HG02571 (cell line): ENCODE measurements at regions not wholly inside any gene's neighbourhood (a gene's known extent, or its start where the extent isn't known, plus 50 kb on each side); places are given as distances from the start of the nearest gene placed in this dataset.
"Not testable (repeated sequence)": the region's sequence is repeated elsewhere in the genome, so short reads cannot be mapped to it uniquely, and the experiment has no call there.

Experiments used
- ATAC-seq: cut with Tn5 transposase; IDR thresholded peaks from one replicate; pipeline ENCODE4 v1.9.1; 2021; ENCODE audit warnings: mild to moderate bottlenecking, moderate library complexity; ENCODE audit not compliant: unreplicated experiment

- ATAC-seq: no peak
Measured at GRCh38 chr10:30199376-30200016, 140.1 kb upstream of the JCAD start.

- ATAC-seq: no peak
Measured at GRCh38 chr10:30197186-30197585, 137.8 kb upstream of the JCAD start.

DNA sequence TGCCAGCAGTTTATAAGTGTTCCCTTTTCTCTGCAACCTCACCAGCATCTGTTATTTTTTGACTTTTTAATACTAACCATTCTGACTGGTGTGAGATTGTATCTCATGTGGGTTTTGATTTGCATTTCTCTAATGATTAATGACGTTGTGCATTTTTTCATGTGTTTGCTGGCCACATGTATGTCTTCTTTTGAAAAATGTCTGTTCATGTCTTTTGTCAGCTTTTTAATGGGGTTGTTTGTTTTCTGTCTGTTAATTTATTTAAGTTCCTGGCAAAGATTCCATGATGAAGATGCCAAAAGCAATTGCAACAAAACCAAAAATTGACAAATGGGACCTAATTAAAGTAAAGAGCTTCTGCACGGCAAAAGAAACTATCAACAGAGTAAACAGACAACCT lies 137.2 kb upstream of the JCAD start:
- ATAC-seq: not testable (repeated sequence)

DNA sequence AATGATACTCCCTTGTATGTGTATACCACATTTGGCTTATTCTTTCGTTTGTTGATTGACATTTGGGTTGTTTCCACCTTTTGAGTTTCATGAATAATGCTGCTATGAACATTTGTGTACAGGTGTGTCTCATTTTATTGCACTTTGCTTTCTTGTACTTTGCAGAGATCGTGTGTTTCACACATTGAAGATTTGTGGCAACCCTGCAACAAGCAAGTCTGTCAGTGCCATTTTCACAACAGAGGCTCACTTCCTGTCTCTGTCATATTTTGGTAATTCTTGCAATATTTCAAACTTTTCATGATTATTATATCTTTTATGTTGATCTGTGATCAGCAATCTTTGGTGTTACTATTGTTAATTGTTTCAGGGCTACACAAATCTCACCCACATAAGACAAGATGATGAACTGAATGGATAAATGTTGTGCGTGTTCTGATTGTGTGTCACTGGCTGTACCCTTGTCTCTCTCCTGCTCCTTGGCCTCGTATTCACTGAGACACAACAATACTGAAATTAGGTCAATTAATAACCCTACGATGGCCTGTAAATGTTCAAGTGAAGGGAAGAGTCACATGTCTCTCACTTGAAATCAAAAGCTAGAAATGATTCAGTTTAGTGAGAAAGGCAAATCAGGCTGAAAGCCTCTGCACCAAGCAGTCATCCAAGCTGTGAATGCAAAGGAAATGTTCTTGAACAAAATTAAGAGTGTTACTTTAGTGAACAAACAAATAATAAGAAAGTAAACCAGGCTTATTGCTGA lies 133.6 kb upstream of the JCAD start:
- ATAC-seq: no peak

GRCh38 chr10:30190577-30191552 lies 131.5 kb upstream of the JCAD start:
- ATAC-seq: no peak

DNA sequence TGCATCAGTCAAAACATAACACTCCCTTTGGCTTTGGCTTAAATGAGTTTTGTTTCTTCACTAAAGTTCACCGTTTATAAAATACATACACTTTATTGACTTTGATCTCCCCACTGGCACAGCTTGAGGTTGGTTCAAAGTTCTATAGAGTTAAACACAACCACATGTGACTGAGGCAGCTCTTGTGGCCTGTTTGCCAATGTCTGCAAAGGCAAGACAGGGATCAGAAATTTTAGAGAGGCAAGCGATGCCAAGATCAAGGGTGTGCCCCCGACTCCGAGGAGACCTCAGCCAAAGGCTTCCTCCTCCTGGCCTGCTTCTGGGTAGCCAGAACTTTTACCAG lies 129.8 kb upstream of the JCAD start:
- no peak for ATAC-seq

GRCh38 chr10:30188556-30189237 lies 129.3 kb upstream of the JCAD start:
- no peak for ATAC-seq

DNA sequence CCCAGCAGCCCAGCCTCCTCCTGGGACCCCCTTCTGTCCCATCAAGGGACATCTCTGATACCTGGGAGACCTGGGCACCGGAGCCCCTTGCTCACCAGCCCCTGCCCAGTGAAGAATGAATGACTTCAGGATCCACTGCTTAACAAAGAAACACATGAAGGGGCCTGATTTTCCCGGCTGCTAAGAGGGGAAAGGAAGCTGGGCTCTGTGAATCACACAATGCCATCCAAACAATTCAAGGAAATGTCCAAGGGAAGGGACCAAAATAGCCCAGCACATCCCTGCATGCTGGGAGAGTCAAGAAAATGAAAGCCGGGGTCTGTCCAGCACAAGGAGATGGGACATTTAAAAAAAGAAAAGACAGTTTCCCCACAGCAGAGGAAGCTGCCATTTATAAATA lies 128.7 kb upstream of the JCAD start:
- ATAC-seq: no peak

GRCh38 chr10:30187010-30187409 lies 127.6 kb upstream of the JCAD start:
- no peak for ATAC-seq

GRCh38 chr10:30186371-30186875 lies 127.0 kb upstream of the JCAD start:
- ATAC-seq: peak; percentile 65

GRCh38 chr10:30185916-30186315 lies 126.5 kb upstream of the JCAD start:
- no peak for ATAC-seq

DNA sequence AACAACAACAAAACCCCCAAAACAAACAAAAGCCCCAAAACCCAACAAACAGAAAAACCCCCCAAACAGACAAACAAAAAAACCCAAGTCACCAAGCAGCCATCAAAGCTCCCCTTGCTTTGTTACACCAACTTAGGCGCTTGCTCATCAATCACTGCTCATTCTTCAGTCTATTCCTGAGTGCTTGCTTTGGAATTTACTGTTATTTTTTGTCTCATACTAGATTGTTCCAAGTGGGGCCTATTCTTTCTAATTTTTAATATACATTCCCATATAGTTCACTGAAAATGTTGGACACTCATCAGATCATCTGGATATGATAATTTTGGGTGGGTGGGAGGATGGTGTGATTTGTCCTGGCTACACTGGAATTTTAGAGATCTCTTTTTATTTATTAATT lies 126.0 kb upstream of the JCAD start:
- ATAC-seq: no peak

DNA sequence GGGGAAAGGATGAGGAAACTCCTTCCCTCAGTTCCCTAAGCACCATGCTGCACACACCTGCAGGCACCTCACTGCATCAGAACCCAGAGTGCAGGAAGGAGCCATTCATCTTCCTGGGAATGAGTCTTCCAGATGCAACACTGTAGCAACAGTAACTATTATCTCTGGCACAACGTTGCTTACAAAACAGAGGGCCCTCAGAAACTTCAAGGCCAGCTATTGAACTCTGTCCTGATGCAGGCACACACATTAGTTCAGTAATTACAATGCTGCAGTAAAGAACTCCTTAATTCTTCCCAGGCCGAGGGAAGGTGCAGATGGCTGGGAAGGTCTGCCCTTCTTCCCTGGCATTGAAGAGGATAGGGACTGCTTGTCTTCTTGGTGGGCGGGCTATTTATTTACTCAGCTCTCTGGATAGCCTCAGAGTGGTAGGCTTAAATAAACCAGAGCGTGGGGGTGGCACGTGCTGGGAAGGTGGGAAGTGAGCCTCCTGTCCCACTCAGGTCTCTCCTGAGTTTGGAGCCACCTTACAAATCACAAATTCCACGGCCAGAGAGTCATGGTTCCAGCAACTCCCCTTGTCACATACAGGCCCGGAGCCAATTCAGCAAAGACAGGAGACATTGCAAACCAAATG lies 125.1 kb upstream of the JCAD start:
- ATAC-seq: no peak

DNA sequence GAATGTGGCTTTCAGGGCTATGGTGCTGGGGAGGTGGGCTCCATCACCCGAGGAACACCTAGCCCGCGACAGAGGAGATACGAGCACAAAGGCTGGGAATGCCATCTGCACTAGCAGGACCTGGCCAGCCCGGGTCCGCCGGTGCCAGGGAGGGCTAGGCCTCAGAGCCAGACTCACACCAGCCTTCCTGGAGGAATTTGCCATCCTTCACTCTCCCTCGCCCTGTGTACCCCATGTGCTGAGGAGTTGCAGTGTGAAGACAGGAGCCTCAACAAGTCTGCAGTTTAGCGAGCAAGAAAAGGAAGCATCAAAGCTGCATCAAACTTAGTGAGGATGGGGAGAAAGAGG lies 123.6 kb upstream of the JCAD start:
- ATAC-seq: no peak

DNA sequence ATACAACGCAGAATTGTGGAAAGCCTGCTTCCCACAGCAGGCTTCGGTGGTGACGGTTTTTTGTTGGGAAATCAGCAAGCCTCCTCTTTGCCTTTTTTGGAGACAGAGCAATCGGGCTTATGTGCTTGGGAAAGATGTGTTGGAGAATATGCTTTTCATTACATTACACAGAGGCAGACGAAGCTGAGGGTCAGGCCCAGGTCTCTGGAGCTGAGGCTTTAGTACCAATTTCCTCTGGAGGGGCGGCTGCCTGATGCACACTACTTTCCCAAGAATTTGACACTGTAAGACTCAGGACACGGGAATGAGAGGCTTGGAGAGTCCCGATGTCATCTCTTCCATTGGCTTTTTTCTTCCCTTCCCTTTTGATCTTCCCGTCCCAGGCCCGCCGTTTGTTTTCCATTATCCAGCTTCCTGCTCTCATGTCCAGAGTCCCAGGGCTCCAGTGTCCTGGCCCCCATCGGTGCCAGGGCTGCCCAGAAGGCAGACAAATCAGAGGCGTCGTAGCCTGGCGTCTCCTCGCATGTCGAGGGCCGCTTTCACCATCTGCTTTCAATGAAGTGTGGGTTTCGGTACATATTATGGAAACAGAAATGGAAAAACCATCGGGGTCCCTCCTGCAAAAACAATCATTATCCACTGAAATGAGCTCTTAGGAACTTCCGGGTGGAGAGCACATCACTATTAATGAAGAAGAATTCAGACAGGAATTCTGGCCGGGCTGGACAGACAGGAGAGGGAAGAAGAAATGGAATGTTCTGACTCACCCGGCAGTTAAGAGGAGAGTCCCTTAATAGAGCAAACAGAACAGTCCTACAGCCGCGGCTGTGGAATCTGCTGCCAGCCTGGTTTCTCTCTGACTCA lies 123.0 kb upstream of the JCAD start:
- no peak for ATAC-seq

DNA sequence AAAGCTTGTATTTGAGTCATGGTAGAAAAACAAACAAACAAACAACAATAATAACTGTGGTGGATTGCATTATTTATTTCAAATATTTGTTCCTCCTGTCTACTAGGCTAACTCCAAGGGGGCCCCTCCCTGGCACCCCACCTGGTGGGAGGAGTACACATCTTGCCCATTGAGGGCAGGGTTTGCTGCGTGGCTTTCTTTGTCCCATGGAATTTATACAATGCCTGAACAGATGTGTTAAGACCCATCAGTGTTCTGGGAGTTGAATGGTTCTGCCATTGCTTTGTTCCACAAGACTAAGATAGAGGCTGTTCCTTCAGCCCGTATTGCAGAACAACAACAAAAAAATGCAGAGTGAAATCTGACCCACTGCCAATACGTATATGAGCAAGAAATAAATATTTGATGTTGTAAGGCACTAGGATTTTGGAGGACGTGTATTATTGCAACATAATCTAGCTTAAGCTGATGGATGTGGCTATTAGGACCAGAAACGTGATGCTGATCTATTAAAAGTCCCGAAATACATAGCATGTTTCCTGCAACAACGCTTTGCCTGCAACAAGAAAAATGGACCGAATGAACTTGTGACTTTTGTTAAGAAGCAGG lies 119.1 kb upstream of the JCAD start:
- ATAC-seq: no peak

DNA sequence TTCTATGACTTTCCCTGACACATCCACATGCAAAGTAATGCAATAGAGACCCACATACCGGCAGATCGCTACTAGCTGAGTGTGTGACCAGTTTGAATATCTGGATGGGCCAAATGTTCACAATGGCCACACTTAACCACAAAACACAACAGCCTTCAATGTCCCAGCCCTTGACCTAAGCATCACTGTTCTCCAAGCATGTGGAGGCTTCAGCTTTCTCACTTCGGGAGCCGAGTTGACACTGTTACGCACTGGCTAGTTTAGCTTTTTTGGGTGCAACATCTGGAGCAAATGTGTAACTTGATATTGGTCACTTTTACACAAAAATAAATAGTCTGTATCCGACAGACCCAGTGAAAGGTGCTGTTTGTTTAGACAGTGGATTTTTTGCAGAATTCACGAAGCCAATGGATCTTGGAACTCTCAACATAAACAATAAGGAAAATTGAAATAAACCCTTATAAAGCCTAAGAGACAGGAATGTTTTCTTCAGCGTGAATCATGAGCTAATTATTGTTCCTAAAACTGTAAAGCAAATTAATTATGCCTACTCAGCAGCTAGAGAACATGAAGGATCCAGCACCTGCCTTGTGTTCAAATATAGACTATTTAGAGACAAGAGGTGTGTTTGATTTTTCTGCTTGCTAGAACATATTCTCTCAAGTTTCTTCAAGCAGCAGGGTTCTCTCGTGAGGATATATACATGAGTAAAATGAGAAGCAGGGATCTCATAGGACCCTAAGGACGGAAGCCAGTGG lies 117.6 kb upstream of the JCAD start:
- ATAC-seq: no peak

- ATAC-seq: no peak
Measured at GRCh38 chr10:30176182-30176581, 116.8 kb upstream of the JCAD start.
